ENCODE measurements at regions not wholly inside any gene's neighbourhood (a gene's known extent, or its start where the extent isn't known, plus 50 kb on each side); places are given as distances from the start of the nearest gene placed in this dataset.

DNA sequence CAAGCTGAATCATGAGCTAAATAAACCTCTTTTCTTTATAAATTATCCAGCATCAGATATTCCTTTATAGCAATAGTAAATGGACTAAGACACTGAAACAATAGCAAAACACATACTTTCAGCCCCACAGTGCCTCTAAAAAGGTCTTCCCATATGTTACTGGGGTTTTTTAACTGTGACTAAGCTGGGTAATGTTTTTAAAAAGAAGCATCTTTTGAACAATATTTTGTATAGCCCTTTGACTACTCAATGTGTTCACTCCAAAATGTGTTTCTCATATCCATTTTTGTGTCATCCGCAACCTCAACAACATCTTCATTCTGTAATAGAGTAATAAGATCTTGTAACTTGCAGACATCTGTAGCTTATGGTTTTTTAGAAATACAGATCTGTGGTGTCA lies 218.7 kb upstream of the S100G start:
- TF ChIP-seq POLR2AphosphoS5 (IDR thresholded peaks at IDR 0.05; ENCODE audit: borderline replicate concordance, low read depth, low read length) (no peak), EZH2 (IDR thresholded peaks at IDR 0.05) (no peak)

All from SK-N-MC (cell line).